Fibroblast of the aortic adventitia (primary cell): ENCODE measurements at regions not wholly inside any gene's neighbourhood (a gene's known extent, or its start where the extent isn't known, plus 50 kb on each side); places are given as distances from the start of the nearest gene placed in this dataset.

Experiments
- DNase-seq: peaks from one replicate; pipeline ENCODE4 v3.0.0-alpha.2; 2010; ENCODE audit warnings: low read depth
- H3K4me3 ChIP-seq: 2 replicates; pipeline ENCODE4 v1.5.1; 2011; ENCODE audit warnings: low read depth, mild to moderate bottlenecking, control low read depth, low read length, moderate library complexity
- CTCF ChIP-seq: IDR thresholded peaks from 2 replicates; pipeline ENCODE4 v1.5.1; 2011; ENCODE audit warnings: mild to moderate bottlenecking, low read length, control low read depth, inconsistent platforms; ENCODE audit not compliant: insufficient read depth

GRCh38 chr1:232369451-232370296 is 260.3 kb downstream of the SIPA1L2 start:
- DNase-seq = no peak
- TF ChIP-seq CTCF = no peak

DNA sequence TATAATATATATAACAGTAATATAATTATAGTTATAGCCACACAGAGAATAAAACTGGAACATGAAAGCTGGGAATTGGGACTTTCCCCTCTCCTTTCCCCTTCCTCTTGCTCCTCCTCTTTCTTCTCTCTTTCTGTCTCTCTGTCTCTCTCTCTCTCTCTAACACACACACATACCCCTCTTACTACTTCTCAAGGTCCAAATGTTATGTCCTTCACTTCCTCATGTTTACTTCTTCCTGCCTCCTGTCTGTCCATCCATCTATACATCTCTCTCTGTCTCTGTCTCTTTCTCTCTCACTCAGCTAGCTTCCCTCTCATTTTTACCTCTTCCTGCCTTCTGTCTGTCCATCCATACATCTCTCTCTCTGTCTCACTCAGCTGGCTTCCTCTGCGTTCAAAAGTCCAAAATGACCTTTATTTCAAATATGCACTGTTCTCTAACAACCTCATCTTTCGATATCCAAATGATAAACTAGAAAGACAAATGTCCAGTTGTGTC is 261.1 kb downstream of the SIPA1L2 start:
- TF ChIP-seq CTCF = no peak
- H3K4me3 ChIP-seq = no peak overlapping the region
- no peak for DNase-seq

More at GRCh38 chr1:232369451-232370296, 260.3 kb downstream of the SIPA1L2 start:
- no peak overlapping the region for H3K4me3 ChIP-seq

DNA sequence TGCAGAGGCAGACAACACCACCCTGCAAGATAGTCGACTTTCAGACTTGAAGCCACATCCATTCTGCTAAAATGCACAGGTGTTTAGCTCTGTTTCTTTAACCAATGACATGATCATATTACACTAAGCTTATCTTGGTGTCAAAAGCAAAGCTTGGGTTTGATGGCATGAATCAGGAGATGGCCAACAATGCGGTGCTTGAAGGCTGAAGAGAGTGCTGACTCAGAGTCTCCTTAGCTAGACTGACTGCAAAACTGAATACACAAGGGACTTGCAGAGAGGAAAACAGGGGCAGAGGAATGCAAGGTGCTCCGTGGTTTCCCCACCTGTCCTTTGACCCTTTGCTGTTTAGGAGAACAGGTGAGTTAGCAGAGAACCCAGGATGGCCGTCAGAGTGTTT is 262.6 kb downstream of the SIPA1L2 start:
- no peak for DNase-seq
- TF ChIP-seq CTCF = no peak

DNA sequence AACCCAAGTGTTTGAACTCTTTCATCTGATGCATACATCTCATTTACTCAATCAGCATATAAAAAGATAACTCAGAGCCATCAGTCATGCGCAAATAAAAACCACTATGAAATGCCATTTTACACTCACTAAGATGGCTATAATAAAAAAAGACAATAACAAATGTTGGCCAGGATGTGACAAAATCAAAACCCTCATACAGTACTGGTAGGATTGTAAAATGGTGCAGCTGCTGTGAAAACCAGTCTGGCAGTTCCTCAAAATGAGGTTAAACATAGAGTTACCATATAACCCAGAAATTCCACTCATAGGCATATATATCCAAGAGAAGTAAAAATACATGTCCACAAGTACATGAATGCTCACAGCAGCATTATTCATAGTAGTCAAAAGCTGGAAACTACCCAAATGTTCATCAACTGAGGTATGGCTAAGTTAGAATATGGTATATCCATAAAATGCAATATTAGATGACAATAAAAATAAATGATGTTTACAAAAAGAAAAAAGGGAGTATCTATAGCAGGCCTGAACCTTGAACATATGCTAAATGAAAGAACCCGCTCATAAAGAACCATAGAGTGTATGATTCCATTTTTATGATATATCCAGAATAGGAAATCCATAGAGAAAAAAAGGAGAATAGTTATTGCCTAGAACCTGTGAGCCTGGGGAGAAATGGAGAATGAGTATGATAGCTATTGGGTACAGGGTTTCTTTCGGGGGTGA is 265.1 kb downstream of the SIPA1L2 start:
- no peak overlapping the region for H3K4me3 ChIP-seq
- TF ChIP-seq CTCF = no peak
- DNase-seq = no peak

More for the DNA sequence above, 262.6 kb downstream of the SIPA1L2 start:
- H3K4me3 ChIP-seq = no peak overlapping the region

GRCh38 chr1:232363008-232363407 is 266.9 kb downstream of the SIPA1L2 start:
- no peak for DNase-seq
- no peak for TF ChIP-seq CTCF
- H3K4me3 ChIP-seq = no peak overlapping the region

- H3K4me3 ChIP-seq = no peak overlapping the region
- TF ChIP-seq CTCF = no peak
- no peak for DNase-seq
These were observed 272.5 kb downstream of the SIPA1L2 start for GRCh38 chr1:232357416-232357815.
